ENCODE measurements at regions not wholly inside any gene's neighbourhood (a gene's known extent, or its start where the extent isn't known, plus 50 kb on each side); places are given as distances from the start of the nearest gene placed in this dataset.

DNA sequence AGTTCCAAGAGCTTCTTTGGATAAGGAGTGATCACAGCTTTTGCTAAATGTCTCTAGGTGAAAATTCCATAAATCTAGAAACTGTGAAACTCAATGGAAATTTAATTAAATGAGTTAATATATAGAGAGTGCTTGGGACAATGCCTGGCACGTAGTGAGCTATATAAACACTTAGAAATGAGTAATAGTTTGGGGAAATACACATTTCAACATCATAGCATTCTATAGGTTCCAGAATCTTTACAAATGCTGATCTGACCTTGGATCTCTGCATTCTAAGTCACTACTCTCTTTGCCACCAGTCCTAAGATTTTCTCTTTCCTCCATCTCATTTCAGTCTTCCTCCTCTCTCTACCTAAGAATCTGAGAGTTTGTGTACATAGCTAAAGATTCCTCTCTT, 175.6 kb downstream of the SOX9 start:
- TF ChIP-seq, protein P1, sequence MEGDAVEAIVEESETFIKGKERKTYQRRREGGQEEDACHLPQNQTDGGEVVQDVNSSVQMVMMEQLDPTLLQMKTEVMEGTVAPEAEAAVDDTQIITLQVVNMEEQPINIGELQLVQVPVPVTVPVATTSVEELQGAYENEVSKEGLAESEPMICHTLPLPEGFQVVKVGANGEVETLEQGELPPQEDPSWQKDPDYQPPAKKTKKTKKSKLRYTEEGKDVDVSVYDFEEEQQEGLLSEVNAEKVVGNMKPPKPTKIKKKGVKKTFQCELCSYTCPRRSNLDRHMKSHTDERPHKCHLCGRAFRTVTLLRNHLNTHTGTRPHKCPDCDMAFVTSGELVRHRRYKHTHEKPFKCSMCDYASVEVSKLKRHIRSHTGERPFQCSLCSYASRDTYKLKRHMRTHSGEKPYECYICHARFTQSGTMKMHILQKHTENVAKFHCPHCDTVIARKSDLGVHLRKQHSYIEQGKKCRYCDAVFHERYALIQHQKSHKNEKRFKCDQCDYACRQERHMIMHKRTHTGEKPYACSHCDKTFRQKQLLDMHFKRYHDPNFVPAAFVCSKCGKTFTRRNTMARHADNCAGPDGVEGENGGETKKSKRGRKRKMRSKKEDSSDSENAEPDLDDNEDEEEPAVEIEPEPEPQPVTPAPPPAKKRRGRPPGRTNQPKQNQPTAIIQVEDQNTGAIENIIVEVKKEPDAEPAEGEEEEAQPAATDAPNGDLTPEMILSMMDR (IDR thresholded peaks at IDR 0.05): no peak
- TF ChIP-seq POLR2A (IDR thresholded peaks at IDR 0.05): no peak

Data from heart left ventricle (tissue), 13 donors.